ENCODE measurements at regions not wholly inside any gene's neighbourhood (a gene's known extent, or its start where the extent isn't known, plus 50 kb on each side); places are given as distances from the start of the nearest gene placed in this dataset.

DNA sequence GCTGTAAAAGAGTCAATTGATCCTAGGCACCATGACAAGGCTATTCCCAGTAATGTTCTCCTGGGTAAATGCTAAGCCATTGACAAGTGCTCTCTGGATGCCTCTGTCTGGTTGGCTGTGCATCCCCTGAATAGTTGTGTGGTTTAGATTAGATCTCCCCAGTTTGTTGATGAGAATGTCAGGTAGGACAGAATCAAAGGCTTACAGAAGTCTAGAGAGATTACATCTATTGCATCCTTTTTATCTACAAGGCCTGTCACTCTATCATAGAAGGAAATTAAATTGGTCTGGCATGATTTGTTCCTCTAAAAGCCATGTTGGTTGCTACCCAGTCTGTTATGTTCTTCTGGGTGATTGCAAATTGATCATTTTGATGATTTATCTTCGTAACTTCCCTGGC lies 548.3 kb downstream of the GATA3 start:
- 77% methylated on average over 1 of the region's 1 CpG for WGBS

GRCh38 chr10:8614054-8614565 lies 559.6 kb downstream of the GATA3 start:
- TF ChIP-seq, protein P1, sequence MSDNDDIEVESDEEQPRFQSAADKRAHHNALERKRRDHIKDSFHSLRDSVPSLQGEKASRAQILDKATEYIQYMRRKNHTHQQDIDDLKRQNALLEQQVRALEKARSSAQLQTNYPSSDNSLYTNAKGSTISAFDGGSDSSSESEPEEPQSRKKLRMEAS (IDR thresholded peaks at IDR 0.05) = no peak
- TF ChIP-seq CTCF (IDR thresholded peaks at IDR 0.05; ENCODE audit: low read depth, low read length, missing input control) (no peak), FOXA1 (IDR thresholded peaks at IDR 0.05) (no peak), TAF1 (conservative IDR thresholded peaks at IDR 0.05) (no peak), RXRA (IDR thresholded peaks at IDR 0.05) (no peak), SP1 (IDR thresholded peaks at IDR 0.05) (no peak), FOXA2 (IDR thresholded peaks at IDR 0.05) (no peak), GABPA (IDR thresholded peaks at IDR 0.05 in 1 of 2, conservative IDR thresholded peaks at IDR 0.05 in 1 of 2) (no peak)
- TF ChIP-seq, protein P2, sequence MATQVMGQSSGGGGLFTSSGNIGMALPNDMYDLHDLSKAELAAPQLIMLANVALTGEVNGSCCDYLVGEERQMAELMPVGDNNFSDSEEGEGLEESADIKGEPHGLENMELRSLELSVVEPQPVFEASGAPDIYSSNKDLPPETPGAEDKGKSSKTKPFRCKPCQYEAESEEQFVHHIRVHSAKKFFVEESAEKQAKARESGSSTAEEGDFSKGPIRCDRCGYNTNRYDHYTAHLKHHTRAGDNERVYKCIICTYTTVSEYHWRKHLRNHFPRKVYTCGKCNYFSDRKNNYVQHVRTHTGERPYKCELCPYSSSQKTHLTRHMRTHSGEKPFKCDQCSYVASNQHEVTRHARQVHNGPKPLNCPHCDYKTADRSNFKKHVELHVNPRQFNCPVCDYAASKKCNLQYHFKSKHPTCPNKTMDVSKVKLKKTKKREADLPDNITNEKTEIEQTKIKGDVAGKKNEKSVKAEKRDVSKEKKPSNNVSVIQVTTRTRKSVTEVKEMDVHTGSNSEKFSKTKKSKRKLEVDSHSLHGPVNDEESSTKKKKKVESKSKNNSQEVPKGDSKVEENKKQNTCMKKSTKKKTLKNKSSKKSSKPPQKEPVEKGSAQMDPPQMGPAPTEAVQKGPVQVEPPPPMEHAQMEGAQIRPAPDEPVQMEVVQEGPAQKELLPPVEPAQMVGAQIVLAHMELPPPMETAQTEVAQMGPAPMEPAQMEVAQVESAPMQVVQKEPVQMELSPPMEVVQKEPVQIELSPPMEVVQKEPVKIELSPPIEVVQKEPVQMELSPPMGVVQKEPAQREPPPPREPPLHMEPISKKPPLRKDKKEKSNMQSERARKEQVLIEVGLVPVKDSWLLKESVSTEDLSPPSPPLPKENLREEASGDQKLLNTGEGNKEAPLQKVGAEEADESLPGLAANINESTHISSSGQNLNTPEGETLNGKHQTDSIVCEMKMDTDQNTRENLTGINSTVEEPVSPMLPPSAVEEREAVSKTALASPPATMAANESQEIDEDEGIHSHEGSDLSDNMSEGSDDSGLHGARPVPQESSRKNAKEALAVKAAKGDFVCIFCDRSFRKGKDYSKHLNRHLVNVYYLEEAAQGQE (IDR thresholded peaks at IDR 0.05) = no peak
- TF ChIP-seq, protein P3, sequence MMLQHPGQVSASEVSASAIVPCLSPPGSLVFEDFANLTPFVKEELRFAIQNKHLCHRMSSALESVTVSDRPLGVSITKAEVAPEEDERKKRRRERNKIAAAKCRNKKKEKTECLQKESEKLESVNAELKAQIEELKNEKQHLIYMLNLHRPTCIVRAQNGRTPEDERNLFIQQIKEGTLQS (IDR thresholded peaks at IDR 0.05) = no peak
- H3K27me3 ChIP-seq (ENCODE audit: control insufficient read depth in 4 of 4, insufficient read depth in 4 of 4, low read length in 3 of 4) = peaks cover 0 to 6% (median 0%) of the 10 kb centered on the region in 4 donors
- H3K36me3 ChIP-seq (ENCODE audit: control insufficient read depth in 4 of 4, insufficient read depth in 3 of 4, low read depth in 1 of 4, low read length in 3 of 4) = no peaks in the 10 kb centered on the region
- H3K4me1 ChIP-seq (ENCODE audit: control insufficient read depth in 4 of 4, insufficient read depth in 4 of 4, low read length in 3 of 4) = no peaks in the 10 kb centered on the region
- H3K4me3 ChIP-seq (ENCODE audit: low read depth in 1 of 3, low read length in 3 of 3) = no peak overlapping the region
- H3K9me3 ChIP-seq (ENCODE audit: control insufficient read depth in 4 of 4, low read length in 3 of 4) = no peaks in the 10 kb centered on the region
- H3K9ac ChIP-seq (ENCODE audit: low read depth in 1 of 2, low read length in 2 of 2) = no peak overlapping the region
- WGBS = 67% methylated on average over 6 of the region's 6 CpGs
- no peak for DNase-seq (ENCODE audit: low spot score)
- no peak overlapping the region for H3K27ac ChIP-seq (ENCODE audit: low read depth in 1 of 2, low read length in 2 of 2)

More for the DNA sequence above, 548.3 kb downstream of the GATA3 start:
- no peak for TF ChIP-seq FOXA2 (IDR thresholded peaks at IDR 0.05)
- TF ChIP-seq, protein P2 (IDR thresholded peaks at IDR 0.05) = no peak
- TF ChIP-seq RAD21 (IDR thresholded peaks at IDR 0.05) = no peak
- no peak for TF ChIP-seq EGR1 (IDR thresholded peaks at IDR 0.05; ENCODE audit: low read depth in 2 of 2)
- TF ChIP-seq HNF4G (IDR thresholded peaks at IDR 0.05) = no peak
- H3K36me3 ChIP-seq (ENCODE audit: control insufficient read depth in 4 of 4, insufficient read depth in 3 of 4, low read depth in 1 of 4, low read length in 3 of 4) = no peaks in the 10 kb centered on the region
- H3K4me3 ChIP-seq (ENCODE audit: low read depth in 1 of 3, low read length in 3 of 3) = no peak overlapping the region
- DNase-seq (ENCODE audit: low spot score) = no peak
- H3K9ac ChIP-seq (ENCODE audit: low read depth in 1 of 2, low read length in 2 of 2) = no peak overlapping the region
- no peaks in the 10 kb centered on the region for H3K27me3 ChIP-seq (ENCODE audit: control insufficient read depth in 4 of 4, insufficient read depth in 4 of 4, low read length in 3 of 4)
- peaks cover 0 to 10% (median under 1%) of the 10 kb centered on the region in 4 donors for H3K9me3 ChIP-seq (ENCODE audit: control insufficient read depth in 4 of 4, low read length in 3 of 4)
- H3K4me1 ChIP-seq (ENCODE audit: control insufficient read depth in 4 of 4, insufficient read depth in 4 of 4, low read length in 3 of 4) = no peaks in the 10 kb centered on the region
- no peak overlapping the region for H3K27ac ChIP-seq (ENCODE audit: low read depth in 1 of 2, low read length in 2 of 2)
